DMS153 treated with DMSO at 0.1 percent for 48 hours (cell line): ENCODE measurements at regions not wholly inside any gene's neighbourhood (a gene's known extent, or its start where the extent isn't known, plus 50 kb on each side); places are given as distances from the start of the nearest gene placed in this dataset.

Source experiments
- DNase-seq: peaks from one replicate; lab custom pipeline; 2025; ENCODE audit not compliant: unreplicated experiment; lab: John Stamatoyannopoulos, UW

GRCh38 chr4:123966990-123967769 is 570.6 kb downstream of the SPRY1 start:
- DNase-seq, result no peak

GRCh38 chr4:123972031-123972430 is 575.4 kb downstream of the SPRY1 start:
- DNase-seq, result no peak

- DNase-seq, result no peak
These were observed 578.0 kb downstream of the SPRY1 start for GRCh38 chr4:123974386-123975149.

DNA sequence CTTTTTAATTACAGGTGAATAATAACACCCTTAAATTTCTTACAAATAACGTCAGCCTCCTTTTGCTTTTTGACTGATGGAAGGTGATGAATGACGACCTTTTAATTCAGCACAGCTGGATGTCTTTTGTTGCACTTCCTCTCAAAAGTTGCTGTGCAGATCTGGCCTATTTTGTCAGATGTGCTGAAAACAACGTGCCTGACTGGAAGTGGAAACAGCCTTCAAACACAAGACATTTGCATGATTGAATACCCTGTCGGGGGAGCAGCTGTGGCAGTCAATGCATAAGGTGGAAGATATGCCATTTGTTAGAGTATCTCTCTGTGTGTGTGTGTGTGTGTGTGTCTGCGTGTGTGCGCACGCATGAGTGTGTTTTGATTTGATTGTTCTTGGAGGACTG is 579.7 kb downstream of the SPRY1 start:
- DNase-seq, result peak; percentile 27

- no peak for DNase-seq
These were observed 580.2 kb downstream of the SPRY1 start for GRCh38 chr4:123976819-123977218.

DNA sequence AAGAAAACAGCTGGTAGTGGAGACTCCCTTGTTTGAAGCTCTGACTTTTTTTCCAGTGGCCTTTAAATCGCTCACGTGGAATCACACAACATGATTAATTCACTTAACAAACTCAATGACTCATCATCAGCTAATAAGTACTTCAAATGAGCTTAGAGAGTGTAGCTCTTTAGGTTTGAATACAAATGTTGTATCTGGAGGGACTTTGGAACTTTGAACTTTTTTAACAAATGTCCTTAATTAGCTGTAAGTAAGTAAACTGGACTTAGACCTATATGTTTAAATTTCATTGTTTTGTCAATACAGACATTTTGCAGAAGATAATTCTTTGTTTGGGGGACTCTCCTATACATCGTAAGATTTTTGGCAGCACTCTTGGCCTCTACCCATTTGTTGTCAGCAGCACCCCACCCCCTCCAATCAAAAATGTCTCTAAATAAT is 581.1 kb downstream of the SPRY1 start:
- DNase-seq, result no peak

GRCh38 chr4:123978637-123979036 is 582.0 kb downstream of the SPRY1 start:
- no peak for DNase-seq

DNA sequence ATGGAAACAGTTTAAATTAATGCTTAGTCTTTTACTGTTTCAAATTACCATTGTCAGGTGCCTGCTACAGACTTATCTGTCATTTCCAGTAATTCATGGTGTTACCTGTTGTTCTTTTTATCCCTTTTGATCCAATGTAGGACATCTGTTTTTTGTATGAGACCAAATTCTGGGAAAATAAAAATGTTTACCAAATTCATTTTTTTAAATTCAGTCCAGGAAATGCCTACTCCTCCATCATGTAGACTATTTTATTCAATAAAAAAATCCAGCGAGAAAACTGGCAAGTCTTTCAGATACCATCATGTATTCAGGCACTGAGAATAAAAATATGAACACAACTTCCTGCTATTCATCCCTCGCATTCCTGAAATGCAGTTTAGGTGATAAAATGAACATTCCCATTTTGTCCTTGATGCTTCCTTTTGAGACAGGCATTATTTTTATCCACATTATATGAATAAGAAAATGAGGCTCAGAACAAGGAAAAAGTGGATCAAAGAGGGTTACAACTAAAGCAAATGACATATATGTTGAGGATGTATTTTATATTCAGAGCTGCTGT is 584.2 kb downstream of the SPRY1 start:
- no peak for DNase-seq

DNA sequence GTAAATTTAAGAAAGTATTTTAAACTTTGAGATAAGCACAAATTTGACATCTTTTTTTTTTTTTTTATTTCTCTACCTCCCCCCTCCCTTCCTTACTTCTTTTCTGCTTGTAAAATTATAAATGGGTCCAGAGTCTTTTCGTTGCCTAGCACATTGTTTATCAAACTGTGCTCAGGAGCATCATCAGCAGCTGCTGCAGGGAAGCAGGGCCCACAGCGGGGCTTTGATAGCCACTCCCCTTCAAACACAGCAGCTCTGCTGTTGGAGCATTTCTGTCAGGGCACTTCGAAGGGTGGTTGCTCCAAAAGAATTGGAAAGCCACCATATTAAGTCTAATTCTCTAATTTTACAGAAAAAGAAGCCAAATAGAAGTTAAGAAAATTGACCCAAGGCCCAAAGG is 588.3 kb downstream of the SPRY1 start:
- DNase-seq, result no peak

GRCh38 chr4:123986268-123986798 is 589.7 kb downstream of the SPRY1 start:
- DNase-seq, result no peak

- no peak for DNase-seq
These were observed 590.8 kb downstream of the SPRY1 start for GRCh38 chr4:123987408-123987807.

GRCh38 chr4:123990310-123990870 is 593.8 kb downstream of the SPRY1 start:
- no peak for DNase-seq

- no peak for DNase-seq
These were observed 598.3 kb downstream of the SPRY1 start for GRCh38 chr4:123994917-123995316.

GRCh38 chr4:123995936-123996335 is 599.3 kb downstream of the SPRY1 start:
- DNase-seq, result no peak

- no peak for DNase-seq
These were observed 600.3 kb downstream of the SPRY1 start for GRCh38 chr4:123996718-123997510.

DNA sequence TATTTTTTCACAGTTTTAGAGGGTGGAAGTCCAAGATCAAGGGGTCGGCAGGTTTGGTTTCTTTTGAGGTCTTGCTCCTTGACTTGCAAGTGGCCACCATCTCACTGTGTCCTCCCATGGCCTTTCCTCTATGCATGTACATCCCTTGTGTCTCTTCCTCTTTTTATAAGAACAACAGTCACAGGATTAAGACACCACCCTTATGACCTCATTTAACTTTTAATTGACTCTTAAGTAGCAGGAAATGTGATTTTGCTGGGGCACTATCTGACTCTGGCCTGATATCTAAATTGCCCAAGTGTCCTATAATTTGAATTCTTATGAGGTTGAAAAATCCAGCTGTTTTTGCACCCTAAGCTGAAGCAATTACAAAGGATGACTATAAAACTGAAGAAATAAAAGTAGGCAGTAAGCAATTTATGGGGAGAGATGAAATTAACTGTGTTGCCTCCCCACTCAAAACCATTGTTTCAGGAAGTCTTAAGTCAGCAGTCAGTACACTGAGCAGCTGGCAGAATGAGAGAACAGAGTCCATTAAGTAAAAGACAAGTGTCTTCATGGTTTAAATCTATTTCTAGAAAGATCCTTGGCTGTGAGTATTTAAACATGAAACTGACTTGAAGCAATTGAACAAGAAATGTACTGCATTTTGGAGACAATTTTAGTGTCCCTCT is 601.3 kb downstream of the SPRY1 start:
- DNase-seq, result no peak

DNA sequence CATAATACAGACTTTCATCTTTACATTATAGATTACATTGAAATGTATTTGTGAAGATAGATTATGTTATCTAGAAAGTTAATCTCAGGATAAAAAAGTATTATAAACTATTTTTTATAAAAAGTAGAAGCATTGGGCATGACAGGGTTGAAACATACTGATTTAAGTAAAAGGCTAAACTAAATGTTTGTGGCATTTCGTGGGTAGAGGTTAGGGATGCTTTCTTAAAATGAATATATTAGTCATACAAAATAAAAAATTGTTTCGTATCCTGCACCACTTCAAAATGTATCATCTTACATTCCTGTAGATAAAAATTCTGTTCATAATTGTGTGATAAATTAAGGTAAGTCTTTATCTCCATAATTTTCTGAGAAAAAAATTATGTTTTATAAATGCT is 603.6 kb downstream of the SPRY1 start:
- DNase-seq, result no peak

GRCh38 chr4:124015766-124016165 is 619.2 kb downstream of the SPRY1 start:
- no peak for DNase-seq

GRCh38 chr4:124017185-124017785 is 620.7 kb downstream of the SPRY1 start:
- DNase-seq, result no peak
